ENCODE measurements at regions not wholly inside any gene's neighbourhood (a gene's known extent, or its start where the extent isn't known, plus 50 kb on each side); places are given as distances from the start of the nearest gene placed in this dataset.

GRCh38 chr2:41716497-41716896 lies 331.3 kb upstream of the PKDCC start:
- TF ChIP-seq CTCF (IDR thresholded peaks at IDR 0.05): no peak
- TF ChIP-seq POLR2A (IDR thresholded peaks at IDR 0.05): no peak

Measured in esophagus squamous epithelium (tissue), 4 donors.